ENCODE measurements at regions not wholly inside any gene's neighbourhood (a gene's known extent, or its start where the extent isn't known, plus 50 kb on each side); places are given as distances from the start of the nearest gene placed in this dataset.

DNA sequence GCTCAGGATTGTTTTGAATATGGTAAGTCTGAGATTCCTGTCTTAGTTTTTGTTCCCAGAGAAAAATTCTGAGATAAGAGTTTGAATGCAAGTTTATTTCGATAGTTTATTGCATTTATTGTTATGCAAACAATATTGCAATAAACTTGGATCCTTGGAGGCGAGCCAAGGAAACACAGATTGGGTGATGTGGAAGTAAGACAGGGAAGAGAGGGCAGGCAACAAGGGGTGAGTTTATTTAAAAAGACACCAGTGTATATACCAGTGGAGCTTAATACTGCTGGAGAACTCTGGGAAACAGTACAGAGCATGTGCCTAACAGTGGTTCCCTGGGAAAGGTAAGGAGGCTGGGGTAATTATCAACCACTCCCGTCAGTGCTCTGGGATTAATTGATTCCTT is 87.5 kb upstream of the NEDD4L start:
- H4K91ac ChIP-seq (ENCODE audit: insufficient read length, low read depth, low read length): no peak overlapping the region
- peaks cover 5% of the 10 kb centered on the region for H3K27me3 Mint-ChIP-seq (ENCODE audit: low read depth)
- WGBS (ENCODE audit: extremely low coverage, insufficient read length, low lambda C conversion rate): no CpG with 5 or more reads among the region's 3 CpGs

More for the DNA sequence above, 87.5 kb upstream of the NEDD4L start:
- Histone ChIP-seq H2AK5ac (ENCODE audit: insufficient read length, low read length) (no peak overlapping the region), H4K20me1 (ENCODE audit: control insufficient read depth, insufficient read depth, insufficient read length) (no peaks in the 10 kb centered on the region), H2AFZ (ENCODE audit: low read length) (no peak overlapping the region), H3K18ac (ENCODE audit: insufficient read length, low read depth, low read length) (no peak overlapping the region), H3K79me1 (ENCODE audit: insufficient read depth, low read depth, low read length, poor library complexity, severe bottlenecking) (no peaks in the 10 kb centered on the region), H3K56ac (ENCODE audit: insufficient read length, low read depth, low read length) (no peak overlapping the region), H2BK12ac (ENCODE audit: insufficient read length, low read depth, low read length) (no peak overlapping the region), H2BK120ac (ENCODE audit: low read depth, low read length, poor library complexity, severe bottlenecking) (no peak overlapping the region), H3K4me2 (ENCODE audit: insufficient read depth, insufficient read length, low read length) (no peak overlapping the region), H3K14ac (ENCODE audit: insufficient read depth, low read length) (no peak overlapping the region), H3K4ac (ENCODE audit: low read depth, low read length) (no peak overlapping the region), H3T11ph (ENCODE audit: low read length) (no peak overlapping the region), H2BK15ac (ENCODE audit: low read depth, low read length) (no peak overlapping the region), H3K9ac (ENCODE audit: extremely low read depth, insufficient read length, low read length) (no peak overlapping the region), H3K79me2 (ENCODE audit: insufficient read depth, low read length) (no peaks in the 10 kb centered on the region), H3K4me1 (ENCODE audit: insufficient read depth, low read length) (no peaks in the 10 kb centered on the region; the same call in 1 of the 2 replicates), H2BK5ac (ENCODE audit: insufficient read length, low read length) (no peak overlapping the region), H3K27ac (ENCODE audit: insufficient read length, low read depth, low read length) (no peak overlapping the region), H4K8ac (replicated peaks; ENCODE audit: insufficient read length, low read depth, low read length) (no peak overlapping the region), H4K5ac (ENCODE audit: insufficient read length, low read depth, low read length) (no peak overlapping the region), H3K9me3 (ENCODE audit: control insufficient read depth, low read depth, low read length) (no peaks in the 10 kb centered on the region), H3K27me3 (ENCODE audit: insufficient read depth, low read length) (no peaks in the 10 kb centered on the region), H3K23me2 (ENCODE audit: insufficient read length, low read depth, low read length, poor library complexity, severe bottlenecking) (no peaks in the 10 kb centered on the region), H3K23ac (ENCODE audit: insufficient read length, low read depth, low read length) (no peak overlapping the region), H2BK20ac (ENCODE audit: low read depth, low read length, poor library complexity, severe bottlenecking) (no peak overlapping the region)
- no peak overlapping the region for H3K27ac Mint-ChIP-seq
- H3K4me1 Mint-ChIP-seq: peaks cover 4 to 9% of the 10 kb centered on the region in 2 experiments
- H3K36me3 Mint-ChIP-seq (ENCODE audit: insufficient read depth in 1 of 3, low read depth in 3 of 3): no peaks in the 10 kb centered on the region
- H3K9me3 Mint-ChIP-seq: no peaks in the 10 kb centered on the region
- no peak overlapping the region for H3K4me3 Mint-ChIP-seq
- TF ChIP-seq, protein P1, sequence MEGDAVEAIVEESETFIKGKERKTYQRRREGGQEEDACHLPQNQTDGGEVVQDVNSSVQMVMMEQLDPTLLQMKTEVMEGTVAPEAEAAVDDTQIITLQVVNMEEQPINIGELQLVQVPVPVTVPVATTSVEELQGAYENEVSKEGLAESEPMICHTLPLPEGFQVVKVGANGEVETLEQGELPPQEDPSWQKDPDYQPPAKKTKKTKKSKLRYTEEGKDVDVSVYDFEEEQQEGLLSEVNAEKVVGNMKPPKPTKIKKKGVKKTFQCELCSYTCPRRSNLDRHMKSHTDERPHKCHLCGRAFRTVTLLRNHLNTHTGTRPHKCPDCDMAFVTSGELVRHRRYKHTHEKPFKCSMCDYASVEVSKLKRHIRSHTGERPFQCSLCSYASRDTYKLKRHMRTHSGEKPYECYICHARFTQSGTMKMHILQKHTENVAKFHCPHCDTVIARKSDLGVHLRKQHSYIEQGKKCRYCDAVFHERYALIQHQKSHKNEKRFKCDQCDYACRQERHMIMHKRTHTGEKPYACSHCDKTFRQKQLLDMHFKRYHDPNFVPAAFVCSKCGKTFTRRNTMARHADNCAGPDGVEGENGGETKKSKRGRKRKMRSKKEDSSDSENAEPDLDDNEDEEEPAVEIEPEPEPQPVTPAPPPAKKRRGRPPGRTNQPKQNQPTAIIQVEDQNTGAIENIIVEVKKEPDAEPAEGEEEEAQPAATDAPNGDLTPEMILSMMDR (conservative IDR thresholded peaks at IDR 0.05): no peak
- no peak for DNase-seq

Measured in H9 (cell line).